ENCODE measurements at regions not wholly inside any gene's neighbourhood (a gene's known extent, or its start where the extent isn't known, plus 50 kb on each side); places are given as distances from the start of the nearest gene placed in this dataset.

- no peak for TF ChIP-seq GATA2 (CRISPR knock-in tag; IDR thresholded peaks at IDR 0.05)
- no peak for TF ChIP-seq FOXM1 (IDR thresholded peaks at IDR 0.05; ENCODE audit: low read depth)
- no peak for TF ChIP-seq SIN3A (IDR thresholded peaks at IDR 0.05; ENCODE audit: borderline replicate concordance, low read depth, low read length)
- no peak for TF ChIP-seq POLR2AphosphoS5 (IDR thresholded peaks at IDR 0.05; ENCODE audit: low read depth, low read length)
- TF ChIP-seq, protein P1, sequence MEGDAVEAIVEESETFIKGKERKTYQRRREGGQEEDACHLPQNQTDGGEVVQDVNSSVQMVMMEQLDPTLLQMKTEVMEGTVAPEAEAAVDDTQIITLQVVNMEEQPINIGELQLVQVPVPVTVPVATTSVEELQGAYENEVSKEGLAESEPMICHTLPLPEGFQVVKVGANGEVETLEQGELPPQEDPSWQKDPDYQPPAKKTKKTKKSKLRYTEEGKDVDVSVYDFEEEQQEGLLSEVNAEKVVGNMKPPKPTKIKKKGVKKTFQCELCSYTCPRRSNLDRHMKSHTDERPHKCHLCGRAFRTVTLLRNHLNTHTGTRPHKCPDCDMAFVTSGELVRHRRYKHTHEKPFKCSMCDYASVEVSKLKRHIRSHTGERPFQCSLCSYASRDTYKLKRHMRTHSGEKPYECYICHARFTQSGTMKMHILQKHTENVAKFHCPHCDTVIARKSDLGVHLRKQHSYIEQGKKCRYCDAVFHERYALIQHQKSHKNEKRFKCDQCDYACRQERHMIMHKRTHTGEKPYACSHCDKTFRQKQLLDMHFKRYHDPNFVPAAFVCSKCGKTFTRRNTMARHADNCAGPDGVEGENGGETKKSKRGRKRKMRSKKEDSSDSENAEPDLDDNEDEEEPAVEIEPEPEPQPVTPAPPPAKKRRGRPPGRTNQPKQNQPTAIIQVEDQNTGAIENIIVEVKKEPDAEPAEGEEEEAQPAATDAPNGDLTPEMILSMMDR (IDR thresholded peaks at IDR 0.05), result no peak
- TF ChIP-seq CHD2 (IDR thresholded peaks at IDR 0.05; ENCODE audit: low read length, partially characterized antibody), result no peak
Measured at GRCh38 chr5:67283275-67283987, 86.8 kb upstream of the CD180 start.
